HEK293T (cell line): ENCODE measurements at regions not wholly inside any gene's neighbourhood (a gene's known extent, or its start where the extent isn't known, plus 50 kb on each side); places are given as distances from the start of the nearest gene placed in this dataset.
"Not testable (repeated sequence)": the region's sequence is repeated elsewhere in the genome, so short reads cannot be mapped to it uniquely, and the experiment has no call there.

ENCODE experiments used
- CTCF ChIA-PET: fragments of 350-600 bp; formaldehyde crosslinking; extraction: SDS; loops from one replicate; lab custom pipeline; 2021; ENCODE audit warnings: antibody characterized with exemption, inconsistent platforms; lab: Yijun Ruan, JAX
- POLR2A ChIA-PET: fragments of 350-600 bp; formaldehyde crosslinking; extraction: SDS; loops from one replicate; lab custom pipeline; 2020; ENCODE audit warnings: antibody characterized with exemption, inconsistent platforms; lab: Yijun Ruan, JAX
- DNase-seq: peaks from one replicate; pipeline ENCODE4 v3.0.0; 2012; ENCODE audit warnings: mixed read lengths; ENCODE audit errors: extremely low spot score
- ARNT ChIP-seq: fragments of 450-650 bp; IDR thresholded peaks from 2 replicates; pipeline ENCODE4 v1.6.1; 2017; ENCODE audit warnings: mild to moderate bottlenecking
- BHLHE40 ChIP-seq: fragments of 450-650 bp; IDR thresholded peaks from 2 replicates; pipeline ENCODE4 v1.6.1; 2016; ENCODE audit warnings: mild to moderate bottlenecking, moderate library complexity, borderline replicate concordance
- CTBP1 ChIP-seq: fragments of 450-650 bp; IDR thresholded peaks from 2 replicates; pipeline ENCODE4 v1.6.1; 2016; ENCODE audit warnings: borderline replicate concordance
- ELF4 ChIP-seq: fragments of 450-650 bp; IDR thresholded peaks from 2 replicates; pipeline ENCODE4 v1.6.1; 2017; ENCODE audit warnings: antibody characterized with exemption
- FOXA1 ChIP-seq: fragments of 450-650 bp; IDR thresholded peaks from 2 replicates; pipeline ENCODE4 v1.6.1; 2016; ENCODE audit warnings: mild to moderate bottlenecking
- FOXK2 ChIP-seq: fragments of 450-650 bp; IDR thresholded peaks from 2 replicates; pipeline ENCODE4 v1.6.1; 2016; ENCODE audit warnings: mild to moderate bottlenecking
- FOXM1 ChIP-seq: fragments of 450-650 bp; IDR thresholded peaks from 2 replicates; pipeline ENCODE4 v1.6.1; 2017; ENCODE audit warnings: mild to moderate bottlenecking, borderline replicate concordance
- HDGF ChIP-seq: fragments of 450-650 bp; IDR thresholded peaks from 2 replicates; pipeline ENCODE4 v1.6.1; 2017; ENCODE audit warnings: antibody characterized with exemption, borderline replicate concordance
- L3MBTL2 ChIP-seq: fragments of 450-650 bp; conservative IDR thresholded peaks from 2 replicates; pipeline ENCODE4 v1.6.1; 2016; ENCODE audit warnings: mild to moderate bottlenecking
- LEF1 ChIP-seq: fragments of 450-650 bp; IDR thresholded peaks from 2 replicates; pipeline ENCODE4 v1.6.1; 2017; ENCODE audit warnings: mild to moderate bottlenecking, borderline replicate concordance
- NFRKB ChIP-seq: fragments of 450-650 bp; IDR thresholded peaks from 2 replicates; pipeline ENCODE4 v1.6.1; 2016; ENCODE audit warnings: mild to moderate bottlenecking, moderate library complexity
- SP1 ChIP-seq: fragments of 450-650 bp; IDR thresholded peaks from 2 replicates; pipeline ENCODE4 v1.6.1; 2017
- SUZ12 ChIP-seq: fragments of 450-650 bp; IDR thresholded peaks from 2 replicates; pipeline ENCODE4 v1.6.1; 2016; ENCODE audit warnings: mild to moderate bottlenecking
- TARDBP ChIP-seq: fragments of 450-650 bp; IDR thresholded peaks from 2 replicates; pipeline ENCODE4 v1.6.1; 2016
- ZNF384 ChIP-seq: fragments of 450-650 bp; IDR thresholded peaks from 2 replicates; pipeline ENCODE4 v1.6.1; 2016
- TF ChIP-seq, protein P1 (sequence below): fragments of 450-650 bp; IDR thresholded peaks from 2 replicates; pipeline ENCODE4 v1.6.1; 2016

DNA sequence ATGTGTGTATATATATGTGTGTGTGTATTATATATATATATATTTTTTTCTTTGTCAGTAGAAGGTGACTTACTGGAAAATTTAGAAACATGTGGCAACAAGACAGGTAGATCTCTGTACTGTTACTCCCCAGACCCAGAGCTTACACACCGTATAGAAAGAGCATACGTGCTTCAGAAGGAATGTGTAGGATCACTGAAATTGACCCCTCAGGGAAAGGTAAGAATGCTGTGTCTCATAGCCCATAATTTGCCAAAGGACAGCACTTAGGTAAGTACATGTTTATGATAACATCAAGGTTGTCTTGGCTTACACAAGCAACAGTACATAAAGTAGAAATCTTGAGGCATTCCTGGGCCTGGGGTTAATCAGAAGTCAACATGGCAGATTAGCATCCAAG is 54.2 kb upstream of the PDE3B start:
- TF ChIP-seq HDGF (no peak), LEF1 (no peak), SUZ12 (no peak), ELF4 (no peak), L3MBTL2 (no peak)
- ChIA-PET CTCF (no interaction called here), POLR2A (no interaction called here)
- DNase-seq: no peak

- CTCF ChIA-PET, DNase-seq, POLR2A ChIA-PET: not testable (repeated sequence)
Measured at GRCh38 chr11:14591046-14591445, 52.6 kb upstream of the PDE3B start.

DNA sequence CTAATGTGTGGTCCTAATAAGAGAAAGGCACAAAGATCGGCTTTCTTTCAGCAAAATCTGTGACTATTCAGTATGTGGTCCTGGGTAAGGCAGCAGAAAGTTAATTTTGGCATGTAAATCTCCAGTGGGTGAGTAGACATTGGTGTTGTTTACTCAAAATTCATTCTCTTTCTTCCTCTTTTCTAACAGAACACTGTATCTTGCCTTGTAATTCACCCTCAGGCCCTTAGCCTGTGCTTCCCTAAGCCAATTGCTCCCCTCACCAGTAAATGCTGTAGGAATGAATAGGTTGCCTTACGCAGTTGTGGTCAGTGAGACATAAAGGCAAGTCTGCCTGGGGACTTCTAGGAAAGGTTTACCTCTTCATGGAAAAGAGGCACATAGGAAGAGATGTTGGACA is 49.9 kb upstream of the PDE3B start:
- POLR2A ChIA-PET: no interaction called here

More for the DNA sequence above, 49.9 kb upstream of the PDE3B start:
- DNase-seq: no peak
- TF ChIP-seq HDGF: no peak
- TF ChIP-seq, protein P1, sequence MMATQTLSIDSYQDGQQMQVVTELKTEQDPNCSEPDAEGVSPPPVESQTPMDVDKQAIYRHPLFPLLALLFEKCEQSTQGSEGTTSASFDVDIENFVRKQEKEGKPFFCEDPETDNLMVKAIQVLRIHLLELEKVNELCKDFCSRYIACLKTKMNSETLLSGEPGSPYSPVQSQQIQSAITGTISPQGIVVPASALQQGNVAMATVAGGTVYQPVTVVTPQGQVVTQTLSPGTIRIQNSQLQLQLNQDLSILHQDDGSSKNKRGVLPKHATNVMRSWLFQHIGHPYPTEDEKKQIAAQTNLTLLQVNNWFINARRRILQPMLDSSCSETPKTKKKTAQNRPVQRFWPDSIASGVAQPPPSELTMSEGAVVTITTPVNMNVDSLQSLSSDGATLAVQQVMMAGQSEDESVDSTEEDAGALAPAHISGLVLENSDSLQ: no peak
- TF ChIP-seq FOXK2: no peak
- no peak for TF ChIP-seq LEF1
- TF ChIP-seq ZNF384: no peak
- TF ChIP-seq SP1: no peak
- no peak for TF ChIP-seq NFRKB
- TF ChIP-seq BHLHE40: no peak
- TF ChIP-seq SUZ12: no peak
- TF ChIP-seq CTBP1: no peak
- no peak for TF ChIP-seq ARNT
- no peak for TF ChIP-seq TARDBP
- no peak for TF ChIP-seq FOXM1
- no peak for TF ChIP-seq FOXA1
- TF ChIP-seq L3MBTL2: no peak
- CTCF ChIA-PET: no interaction called here
